Subcutaneous abdominal adipose tissue (tissue), 5 donors: ENCODE measurements at regions not wholly inside any gene's neighbourhood (a gene's known extent, or its start where the extent isn't known, plus 50 kb on each side); places are given as distances from the start of the nearest gene placed in this dataset.

Experiments
- H3K27ac ChIP-seq: one replicate; pipeline ENCODE4 v1.7.0; 2013; ENCODE audit warnings: low read depth, mild to moderate bottlenecking, inconsistent platforms, low read length, moderate library complexity
- H3K27me3 ChIP-seq, 5 donors: one replicate each; pipeline ENCODE4 v1.7.0; 2013; ENCODE audit warnings: low read length in 5 of 5, inconsistent platforms in 1 of 5; ENCODE audit not compliant: control insufficient read depth in 5 of 5, insufficient read depth in 4 of 5
- H3K36me3 ChIP-seq, 5 donors: one replicate each; pipeline ENCODE4 v1.7.0; 2013; ENCODE audit warnings: low read length in 5 of 5; ENCODE audit not compliant: control insufficient read depth in 5 of 5, insufficient read depth in 5 of 5
- H3K4me1 ChIP-seq, 5 donors: one replicate each; pipeline ENCODE4 v1.7.0; 2013; ENCODE audit warnings: low read length in 5 of 5, mild to moderate bottlenecking in 3 of 5, moderate library complexity in 1 of 5; ENCODE audit not compliant: control insufficient read depth in 5 of 5, insufficient read depth in 5 of 5
- H3K4me3 ChIP-seq, 5 donors: one replicate each; pipeline ENCODE4 v1.7.0; 2013; ENCODE audit warnings: low read length in 5 of 5, low read depth in 1 of 5
- H3K9ac ChIP-seq, 5 donors: one replicate each; pipeline ENCODE4 v1.7.0; 2013; ENCODE audit warnings: low read length in 5 of 5, mild to moderate bottlenecking in 4 of 5, moderate library complexity in 3 of 5
- H3K9me3 ChIP-seq, 5 donors: one replicate each; pipeline ENCODE4 v1.7.0; 2013; ENCODE audit warnings: low read length in 5 of 5; ENCODE audit not compliant: control insufficient read depth in 5 of 5
- donor health status: healthy.
- donor health status: healthy.
- donor health status: healthy.
- donor health status: healthy.
- donor health status: healthy.

DNA sequence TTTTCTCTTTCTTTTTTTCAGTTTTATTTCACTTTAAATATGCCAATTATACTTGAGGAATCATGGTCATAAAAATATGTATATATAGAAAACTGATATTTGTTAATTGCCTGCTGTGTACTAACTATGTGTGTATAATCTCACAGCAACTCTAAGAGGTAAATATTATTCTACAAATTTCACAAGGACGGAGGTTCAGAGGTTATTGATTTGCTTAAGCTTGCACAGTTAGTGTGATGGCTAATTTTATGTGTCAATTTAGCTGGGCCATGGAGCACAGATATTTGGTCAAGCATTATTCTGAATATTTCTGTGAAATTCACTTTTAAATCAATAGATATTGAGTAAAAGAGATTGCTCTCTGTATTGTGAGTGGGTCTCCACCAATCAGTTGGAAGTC is 75.7 kb upstream of the CENPW start:
- no peaks in the 10 kb centered on the region for H3K36me3 ChIP-seq

GRCh38 chr6:126266664-126267063 is 73.3 kb upstream of the CENPW start:
- Histone ChIP-seq H3K9ac (no peak overlapping the region), H3K9me3 (peaks cover 0 to 5% (median 2%) of the 10 kb centered on the region in 5 donors), H3K36me3 (no peaks in the 10 kb centered on the region), H3K4me3 (no peak overlapping the region), H3K4me1 (no peaks in the 10 kb centered on the region), H3K27ac (no peak overlapping the region), H3K27me3 (no peaks in the 10 kb centered on the region)

More for the DNA sequence above, 75.7 kb upstream of the CENPW start:
- peaks cover 0 to 8% (median 4%) of the 10 kb centered on the region in 5 donors for H3K9me3 ChIP-seq
- no peaks in the 10 kb centered on the region for H3K4me1 ChIP-seq
- H3K9ac ChIP-seq: no peak overlapping the region
- H3K27ac ChIP-seq: no peak overlapping the region
- no peak overlapping the region for H3K4me3 ChIP-seq
- H3K27me3 ChIP-seq: no peaks in the 10 kb centered on the region

DNA sequence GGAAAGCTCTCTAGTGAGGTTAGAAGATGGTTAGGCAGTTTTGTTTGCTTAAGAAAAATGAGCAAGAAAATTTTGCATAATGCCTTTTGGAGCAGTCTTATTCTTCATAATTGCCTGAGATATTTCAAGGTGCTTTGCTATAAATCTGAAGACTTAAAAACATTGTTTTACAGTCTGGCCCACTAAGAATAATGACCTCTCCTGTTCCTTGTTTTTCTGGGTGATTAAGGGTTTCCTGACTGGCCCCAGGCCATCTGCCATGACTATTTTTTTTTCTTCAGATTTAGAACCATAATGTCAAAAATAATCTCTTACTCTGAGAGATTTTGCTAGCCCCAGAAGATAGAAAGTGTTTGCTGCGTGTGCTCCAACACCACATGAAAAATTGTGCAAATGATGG is 72.3 kb upstream of the CENPW start:
- H3K36me3 ChIP-seq: no peaks in the 10 kb centered on the region
- H3K9ac ChIP-seq: no peak overlapping the region
- no peaks in the 10 kb centered on the region for H3K9me3 ChIP-seq
- no peaks in the 10 kb centered on the region for H3K4me1 ChIP-seq
- no peak overlapping the region for H3K4me3 ChIP-seq
- no peaks in the 10 kb centered on the region for H3K27me3 ChIP-seq
- no peak overlapping the region for H3K27ac ChIP-seq

GRCh38 chr6:126268092-126268491 is 71.8 kb upstream of the CENPW start:
- H3K27me3 ChIP-seq: no peaks in the 10 kb centered on the region
- no peak overlapping the region for H3K9ac ChIP-seq

GRCh38 chr6:126280287-126280686 is 59.6 kb upstream of the CENPW start:
- Histone ChIP-seq H3K9me3 (no peaks in the 10 kb centered on the region), H3K36me3 (no peaks in the 10 kb centered on the region), H3K27ac (no peak overlapping the region), H3K4me3 (no peak overlapping the region), H3K9ac (no peak overlapping the region), H3K27me3 (no peaks in the 10 kb centered on the region), H3K4me1 (no peaks in the 10 kb centered on the region)

More at GRCh38 chr6:126268092-126268491, 71.8 kb upstream of the CENPW start:
- no peaks in the 10 kb centered on the region for H3K9me3 ChIP-seq
- no peak overlapping the region for H3K4me3 ChIP-seq
- H3K27ac ChIP-seq: no peak overlapping the region
- H3K36me3 ChIP-seq: no peaks in the 10 kb centered on the region
- H3K4me1 ChIP-seq: no peaks in the 10 kb centered on the region

- no peak overlapping the region for H3K4me3 ChIP-seq
Observed at GRCh38 chr6:126285871-126286365, 54.0 kb upstream of the CENPW start.

More at GRCh38 chr6:126285871-126286365, 54.0 kb upstream of the CENPW start:
- no peaks in the 10 kb centered on the region for H3K27me3 ChIP-seq
- H3K9me3 ChIP-seq: no peaks in the 10 kb centered on the region
- H3K36me3 ChIP-seq: no peaks in the 10 kb centered on the region
- no peak overlapping the region for H3K9ac ChIP-seq
- no peaks in the 10 kb centered on the region for H3K4me1 ChIP-seq
- no peak overlapping the region for H3K27ac ChIP-seq
